SH-SY5Y (cell line): ENCODE measurements at regions not wholly inside any gene's neighbourhood (a gene's known extent, or its start where the extent isn't known, plus 50 kb on each side); places are given as distances from the start of the nearest gene placed in this dataset.

Experiments used
- GATA2 ChIP-seq: IDR thresholded peaks from 2 replicates; pipeline ENCODE4 v1.6.1; 2011; ENCODE audit warnings: mild to moderate bottlenecking, low read depth, low read length
- GATA3 ChIP-seq: IDR thresholded peaks from 2 replicates; pipeline ENCODE4 v1.6.1; 2011; ENCODE audit warnings: low read depth, mild to moderate bottlenecking, low read length, moderate library complexity

GRCh38 chr9:80185112-80185738 is 613.5 kb downstream of the TLE4 start:
- TF ChIP-seq GATA2 = no peak
- TF ChIP-seq GATA3 = no peak
